ENCODE measurements at regions not wholly inside any gene's neighbourhood (a gene's known extent, or its start where the extent isn't known, plus 50 kb on each side); places are given as distances from the start of the nearest gene placed in this dataset.
"Not testable (repeated sequence)": the region's sequence is repeated elsewhere in the genome, so short reads cannot be mapped to it uniquely, and the experiment has no call there.

DNA sequence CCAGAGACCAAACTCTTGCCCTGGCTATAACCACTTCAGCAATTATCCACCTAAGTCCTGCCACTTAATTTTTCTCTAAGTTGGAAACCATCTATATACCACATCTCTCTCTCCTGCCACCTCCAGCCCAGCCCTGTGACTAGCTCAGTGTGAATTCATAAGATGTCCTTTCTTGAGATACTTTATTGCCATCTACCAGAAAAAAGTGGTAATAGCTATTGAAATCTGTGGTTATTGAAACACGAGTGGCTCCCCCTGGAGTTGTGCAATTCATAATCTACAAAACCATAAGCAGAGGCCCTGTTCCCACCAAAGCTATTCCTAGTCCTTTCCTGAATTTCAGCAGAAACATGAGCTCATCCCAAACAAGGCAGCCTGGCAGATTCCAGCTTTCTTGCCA is 324.0 kb downstream of the TXNL1 start:
- DNase-seq, result no peak

DNA sequence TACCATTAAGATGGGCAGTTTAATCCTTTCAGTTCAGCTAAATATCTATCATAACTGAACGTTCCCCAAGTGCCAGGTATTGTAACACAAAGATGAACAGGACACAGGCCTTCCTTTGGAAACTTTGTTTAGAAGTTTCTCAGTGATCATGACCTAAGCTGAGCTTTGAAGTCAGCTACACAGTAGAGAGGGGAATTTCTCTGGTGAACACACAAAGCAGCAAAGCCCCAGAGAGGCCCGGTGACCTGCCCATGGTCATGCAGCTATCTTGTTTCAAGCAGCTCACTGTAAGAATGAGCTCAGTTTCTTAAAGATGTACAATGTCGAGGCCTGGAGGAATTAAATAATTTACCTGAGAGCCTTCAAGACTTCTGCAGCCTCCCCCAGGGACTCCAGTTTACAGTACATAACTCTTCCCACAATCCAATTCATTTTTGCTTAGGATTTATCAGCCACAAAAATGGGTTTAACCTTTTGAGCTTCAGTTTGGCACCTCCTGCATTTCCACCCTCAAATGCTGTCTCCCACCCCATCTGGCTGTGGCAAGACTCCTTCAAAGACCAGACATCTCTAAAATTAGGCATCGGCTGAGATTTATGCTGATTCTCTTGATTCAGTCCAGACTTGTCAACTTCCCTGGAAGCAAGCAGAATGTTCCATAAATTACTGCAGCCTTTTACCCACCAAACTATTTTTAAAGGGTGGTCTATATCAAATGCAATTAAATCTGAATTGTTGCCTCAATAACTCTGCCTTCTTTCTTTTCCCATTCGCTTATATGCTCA is 325.6 kb downstream of the TXNL1 start:
- DNase-seq, result no peak

DNA sequence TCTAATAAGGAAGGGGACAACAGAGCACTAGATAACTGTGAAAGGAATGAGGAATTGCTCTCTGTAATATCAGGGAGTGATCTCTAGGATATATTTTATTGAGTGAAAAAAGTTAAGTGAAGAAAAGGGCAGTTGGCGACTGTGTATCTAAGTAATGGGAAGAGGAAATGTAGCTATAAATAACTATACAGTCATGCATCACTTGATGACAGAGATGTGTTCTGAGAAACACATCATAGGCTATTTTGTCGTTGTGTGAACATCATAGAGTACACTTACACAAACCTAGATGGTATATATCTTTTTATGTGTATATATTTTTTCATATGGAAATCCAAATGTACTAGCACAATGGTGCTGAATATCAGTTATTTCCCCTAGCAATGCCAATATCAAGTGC is 329.3 kb downstream of the TXNL1 start:
- no peak for DNase-seq

DNA sequence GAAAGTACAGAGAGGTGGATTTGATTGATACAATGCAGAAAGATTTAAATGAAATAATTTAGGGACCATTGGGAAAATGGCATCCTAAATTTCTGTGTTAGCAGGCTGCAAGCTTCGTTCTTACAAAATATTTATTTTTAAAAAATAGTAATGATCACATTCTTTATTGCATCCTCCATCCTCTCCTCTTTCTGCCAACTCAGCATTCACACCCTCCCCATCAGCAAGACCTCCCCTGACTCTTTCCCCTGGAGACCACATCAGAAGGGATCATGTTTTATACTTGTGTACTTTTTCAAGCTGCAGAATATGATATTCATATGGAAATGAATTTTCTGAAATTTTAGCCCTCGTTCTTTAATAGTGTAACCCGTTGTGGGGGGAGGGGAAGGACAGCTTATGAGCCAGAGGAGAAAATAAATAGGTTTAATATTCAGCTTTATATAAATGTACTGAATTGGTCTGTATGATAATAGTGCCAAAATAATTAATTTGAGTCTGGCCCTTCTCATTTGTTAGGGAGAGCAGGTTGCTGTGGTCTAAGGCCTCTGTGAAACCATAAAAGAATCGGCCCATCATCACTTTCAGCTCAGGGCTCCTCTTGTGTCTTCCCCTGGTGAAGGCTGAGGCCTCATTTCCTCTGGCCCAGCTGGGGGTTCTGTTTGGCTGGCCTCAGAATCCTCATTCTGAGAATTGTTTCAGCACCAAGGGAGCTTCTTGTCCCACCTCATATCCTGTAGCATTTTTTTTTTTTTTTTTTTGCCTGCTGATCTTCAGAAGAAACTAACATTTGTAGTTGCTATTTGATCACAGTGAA is 330.8 kb downstream of the TXNL1 start:
- DNase-seq, result no peak

DNA sequence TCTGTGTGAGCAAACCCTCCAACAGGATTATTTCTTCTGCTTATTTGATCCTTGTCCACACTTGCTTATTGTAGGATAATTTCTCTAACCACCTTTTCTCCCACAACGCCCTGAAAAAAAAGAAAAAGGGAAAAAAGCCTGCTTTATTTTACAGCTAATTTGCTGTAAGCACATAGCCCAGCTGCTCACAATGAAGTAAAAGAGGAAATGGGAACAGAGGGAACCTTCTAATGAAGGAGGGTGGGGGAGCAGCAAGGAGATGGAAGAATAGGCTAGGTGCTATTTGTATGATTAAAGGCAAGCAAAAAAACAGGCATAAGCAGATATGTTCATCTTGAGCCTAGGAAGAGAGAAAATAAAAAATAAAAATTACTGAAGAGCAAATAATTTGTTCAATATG is 331.6 kb downstream of the TXNL1 start:
- DNase-seq, result no peak

DNA sequence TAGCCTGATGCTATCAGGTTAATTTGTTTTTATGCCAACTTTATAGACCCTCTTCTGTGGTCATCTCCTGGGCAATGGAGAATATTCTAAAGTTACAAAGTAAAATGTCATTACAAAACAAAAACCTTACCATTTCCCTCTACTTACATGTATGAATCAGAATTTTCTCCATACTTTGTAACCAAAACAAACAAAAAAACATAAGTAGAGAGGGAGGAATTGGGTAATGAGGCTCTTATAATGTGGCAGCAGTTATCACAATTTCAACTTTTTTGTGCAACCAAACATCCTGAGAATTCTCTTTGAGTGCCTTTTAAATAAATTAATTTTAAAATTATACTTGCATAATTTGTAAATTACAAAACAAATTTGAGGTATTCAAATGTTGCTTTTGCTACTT is 332.8 kb downstream of the TXNL1 start:
- DNase-seq, result no peak

DNA sequence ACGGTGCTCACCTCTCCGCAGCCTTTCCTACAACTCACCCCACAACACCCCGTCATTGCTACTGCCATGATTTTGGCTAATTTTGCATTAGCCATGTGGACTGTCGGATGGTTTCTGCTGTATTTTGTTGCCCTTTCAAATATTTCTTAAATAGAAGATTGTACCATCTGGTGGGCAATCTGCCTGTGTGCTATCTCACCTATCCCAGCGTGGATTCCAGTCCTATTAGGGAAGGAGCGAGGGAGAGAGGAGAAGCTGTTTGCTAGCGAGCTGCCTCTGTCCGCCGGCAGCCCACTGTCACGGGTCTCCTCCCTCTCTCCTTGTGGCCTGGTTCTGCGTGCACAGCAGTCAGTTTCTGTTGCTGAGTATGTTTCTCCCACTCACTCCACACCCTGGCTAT is 336.2 kb downstream of the TXNL1 start:
- no peak for DNase-seq

DNA sequence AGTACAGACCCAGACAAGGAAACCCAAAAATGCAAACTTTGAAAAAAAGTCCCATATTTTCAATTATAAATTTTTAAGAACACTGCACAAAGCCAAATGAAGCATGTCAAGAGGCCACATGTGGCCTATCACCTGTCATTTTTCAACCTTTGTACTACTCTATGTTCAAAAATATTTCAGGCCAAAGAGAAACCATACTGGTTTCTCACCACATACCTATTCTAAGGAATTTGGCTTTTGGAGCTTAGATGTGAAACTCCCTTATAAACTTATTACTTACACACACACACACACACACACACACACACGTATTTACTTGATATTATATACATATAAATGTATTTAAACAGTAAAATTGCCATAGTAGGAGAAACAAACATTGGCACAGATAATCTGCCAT is 338.7 kb downstream of the TXNL1 start:
- no peak for DNase-seq

DNA sequence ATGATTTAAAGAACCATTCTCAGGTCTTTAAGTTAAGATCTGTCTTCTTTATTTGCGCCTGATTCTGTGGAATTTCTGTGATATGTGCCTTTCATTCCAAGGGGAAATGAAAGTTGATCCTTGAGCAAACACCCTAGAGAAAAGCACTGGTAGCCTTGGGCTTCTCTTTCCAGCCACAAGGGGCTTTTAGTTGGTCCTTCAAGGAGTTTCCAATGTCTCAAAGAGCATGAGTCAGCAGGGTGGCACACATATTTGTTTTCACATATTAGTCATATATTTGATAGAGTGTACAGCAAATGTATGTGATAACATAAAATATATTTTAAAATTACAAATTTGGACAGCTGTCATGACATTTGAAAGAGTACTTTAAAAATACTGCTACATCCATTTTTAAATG is 339.5 kb downstream of the TXNL1 start:
- no peak for DNase-seq

DNA sequence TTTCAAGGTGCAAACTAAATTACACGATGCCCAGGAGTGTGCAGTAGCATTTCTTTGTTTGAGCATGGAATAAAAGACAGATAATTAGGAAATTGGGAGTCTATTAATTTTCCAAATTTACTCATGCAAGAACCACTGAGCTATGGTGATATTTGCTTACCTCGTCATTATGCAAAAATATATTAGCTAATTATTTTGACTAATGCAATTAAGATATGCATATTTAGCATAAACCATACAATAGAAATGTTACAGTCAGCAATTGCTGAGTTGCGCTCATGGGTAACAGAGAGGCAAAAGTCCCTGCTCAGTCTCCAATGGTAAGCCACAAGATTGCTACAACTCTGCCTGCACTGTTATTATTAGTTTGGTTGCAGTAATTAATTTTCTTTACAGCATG is 342.0 kb downstream of the TXNL1 start:
- DNase-seq, result no peak

DNA sequence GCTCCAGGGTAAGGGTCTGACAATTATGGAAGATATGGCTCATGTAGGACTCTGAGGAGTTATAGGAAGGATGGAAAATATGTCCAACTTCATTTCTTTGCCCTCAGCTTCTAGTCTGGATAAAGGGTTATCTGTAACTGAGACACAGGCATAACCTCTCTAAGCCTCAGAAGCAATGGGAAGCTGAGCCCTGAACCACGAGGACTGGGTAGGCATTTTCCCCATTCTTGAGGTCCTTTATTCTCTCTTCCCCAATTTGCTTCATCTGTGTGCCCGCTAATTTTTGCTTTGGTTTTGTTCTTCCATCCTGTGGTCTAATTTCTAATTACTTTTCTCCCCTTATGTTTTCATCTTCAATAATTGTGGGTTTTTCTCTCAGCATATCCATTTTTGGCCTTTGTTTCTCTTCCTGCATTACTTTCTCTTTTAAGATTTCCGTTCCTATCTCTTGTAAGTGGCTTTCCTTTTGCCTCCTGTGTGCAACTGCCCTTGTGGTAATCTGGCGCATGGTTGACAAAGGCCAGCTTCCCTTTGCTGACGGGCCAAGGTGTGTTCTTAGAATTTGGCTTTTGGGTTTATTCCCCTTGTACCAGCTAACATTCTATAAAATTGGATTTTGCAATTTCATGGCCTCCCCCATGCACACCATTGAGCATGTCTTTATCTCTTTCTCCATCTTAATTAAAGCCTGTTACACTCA is 343.8 kb downstream of the TXNL1 start:
- no peak for DNase-seq

DNA sequence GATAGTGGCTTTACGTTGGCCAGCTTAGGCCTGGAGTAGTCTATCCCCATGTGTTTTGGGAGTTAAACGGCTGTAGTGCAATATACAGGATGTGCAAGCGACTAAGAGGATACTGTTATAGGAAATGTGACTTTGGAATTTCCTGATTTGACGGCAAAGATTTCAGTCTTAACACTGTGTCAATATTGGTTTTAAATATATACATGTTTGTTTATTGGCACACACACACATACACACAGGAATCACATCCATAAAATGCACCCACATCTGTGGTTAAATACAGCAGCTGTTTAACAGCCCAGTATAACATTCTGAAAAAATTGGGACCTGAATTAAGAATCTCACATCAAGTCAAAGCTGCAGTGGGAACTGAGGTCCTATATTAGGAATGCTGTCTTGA is 347.1 kb downstream of the TXNL1 start:
- DNase-seq, result no peak

DNA sequence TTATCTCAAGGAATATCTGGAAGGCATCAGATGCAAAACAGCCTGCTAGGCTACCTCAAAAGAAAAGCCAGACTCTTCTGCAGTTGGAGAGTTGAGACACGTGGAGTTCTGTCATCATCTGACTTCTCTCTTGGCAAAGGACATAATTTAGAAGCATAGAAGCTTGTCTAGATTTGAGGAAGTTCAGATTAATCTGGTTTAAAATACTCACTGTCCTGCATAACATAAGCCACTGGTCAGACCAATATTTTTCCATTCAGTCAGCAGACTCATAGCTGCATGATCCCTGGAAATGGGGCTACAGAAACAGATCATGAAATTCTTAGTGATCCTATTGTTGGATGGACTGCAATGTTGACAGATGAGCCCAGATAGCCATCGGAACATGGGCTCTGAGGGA is 349.0 kb downstream of the TXNL1 start:
- no peak for DNase-seq

DNA sequence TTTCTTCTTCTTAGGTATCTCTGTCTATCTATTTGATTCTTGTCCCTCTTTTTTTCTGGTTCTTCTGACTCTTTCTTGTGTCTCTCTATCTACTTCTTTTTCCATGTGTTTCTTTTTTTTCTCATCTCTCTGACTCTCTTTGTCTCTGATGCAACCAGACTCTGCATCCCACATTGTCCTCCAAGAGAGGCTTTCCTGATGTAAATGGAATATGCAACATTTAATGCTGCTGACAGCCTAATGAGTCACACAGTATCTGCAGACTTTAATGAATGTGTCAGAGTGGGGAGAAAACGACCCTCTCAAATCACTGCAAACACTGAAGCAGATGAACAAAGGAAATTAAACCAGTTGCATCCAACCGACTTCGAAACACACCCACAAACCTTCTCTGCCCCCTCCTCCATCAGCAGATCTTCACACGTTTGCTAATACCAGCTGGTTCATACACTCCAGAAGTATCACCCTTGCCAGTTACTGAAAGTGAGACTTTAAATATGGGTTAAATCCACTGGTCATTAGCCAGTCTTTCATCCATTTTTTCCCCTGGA is 351.5 kb downstream of the TXNL1 start:
- no peak for DNase-seq

DNA sequence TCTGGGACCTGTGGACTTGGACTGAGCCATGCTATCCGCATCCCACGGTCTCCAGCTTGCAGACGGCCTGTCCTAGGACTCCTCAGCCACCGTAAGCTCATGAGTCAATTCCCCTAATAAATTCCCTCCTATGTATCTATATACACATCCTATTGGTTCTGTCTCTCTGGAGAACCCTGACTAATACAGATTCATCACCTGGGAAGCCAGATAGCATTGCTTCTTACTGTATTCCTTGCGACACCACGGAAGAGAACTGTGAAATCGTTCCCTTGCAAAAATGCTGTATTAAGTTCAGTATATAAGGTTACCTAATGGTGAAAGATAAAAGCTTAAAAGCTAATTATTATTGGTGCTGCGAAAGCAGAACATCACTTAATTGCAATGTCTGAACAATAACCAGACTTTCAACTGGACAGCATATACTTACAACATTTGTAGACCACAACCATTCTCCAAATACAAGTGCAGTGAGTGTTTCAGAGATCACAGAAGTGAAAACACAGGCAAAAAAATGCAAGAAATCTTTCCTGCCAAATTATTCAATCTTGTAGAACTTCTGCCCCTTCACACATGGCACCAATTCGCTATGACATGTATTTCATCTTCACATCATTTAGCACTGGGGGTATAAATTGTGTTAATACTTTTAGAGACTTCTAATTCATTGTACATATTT is 352.9 kb downstream of the TXNL1 start:
- DNase-seq, result no peak

DNA sequence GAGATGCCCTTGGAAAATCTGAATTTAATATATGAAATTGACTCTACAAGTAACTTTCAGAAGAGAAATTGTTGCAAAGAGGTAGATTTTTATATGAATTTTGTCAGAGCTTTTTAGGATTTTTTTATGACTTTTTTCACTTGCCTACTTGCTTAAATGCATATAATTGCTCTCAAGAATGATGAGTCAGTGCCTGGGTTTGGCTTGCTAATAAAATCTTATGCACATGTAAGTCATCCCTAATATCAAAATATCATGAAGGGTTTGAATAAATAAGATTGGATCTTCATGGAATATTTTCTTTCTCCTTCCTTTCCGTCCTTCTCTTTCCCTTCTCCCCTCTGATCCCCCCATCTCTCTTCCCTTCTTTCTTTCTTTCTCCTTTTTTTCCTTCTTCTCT is 354.1 kb downstream of the TXNL1 start:
- no peak for DNase-seq

DNA sequence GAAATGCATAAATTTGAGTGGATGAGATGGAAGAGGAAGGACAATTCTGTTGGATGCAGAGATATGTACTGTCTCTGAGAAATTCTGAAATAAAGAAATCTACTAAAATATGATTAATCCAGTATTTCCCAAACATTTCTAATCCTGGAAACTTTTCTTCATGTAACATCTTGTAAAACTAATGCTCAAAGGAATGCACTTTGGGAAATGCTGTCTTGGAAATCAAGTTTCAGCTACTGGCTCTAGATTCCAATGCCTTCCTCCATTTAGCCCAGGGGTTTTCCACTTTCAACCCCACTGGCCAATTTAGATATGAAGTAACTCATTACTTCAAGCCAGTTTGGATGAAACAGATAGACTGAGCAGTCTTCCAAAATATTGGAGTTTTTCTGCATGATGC is 355.1 kb downstream of the TXNL1 start:
- DNase-seq, result no peak

DNA sequence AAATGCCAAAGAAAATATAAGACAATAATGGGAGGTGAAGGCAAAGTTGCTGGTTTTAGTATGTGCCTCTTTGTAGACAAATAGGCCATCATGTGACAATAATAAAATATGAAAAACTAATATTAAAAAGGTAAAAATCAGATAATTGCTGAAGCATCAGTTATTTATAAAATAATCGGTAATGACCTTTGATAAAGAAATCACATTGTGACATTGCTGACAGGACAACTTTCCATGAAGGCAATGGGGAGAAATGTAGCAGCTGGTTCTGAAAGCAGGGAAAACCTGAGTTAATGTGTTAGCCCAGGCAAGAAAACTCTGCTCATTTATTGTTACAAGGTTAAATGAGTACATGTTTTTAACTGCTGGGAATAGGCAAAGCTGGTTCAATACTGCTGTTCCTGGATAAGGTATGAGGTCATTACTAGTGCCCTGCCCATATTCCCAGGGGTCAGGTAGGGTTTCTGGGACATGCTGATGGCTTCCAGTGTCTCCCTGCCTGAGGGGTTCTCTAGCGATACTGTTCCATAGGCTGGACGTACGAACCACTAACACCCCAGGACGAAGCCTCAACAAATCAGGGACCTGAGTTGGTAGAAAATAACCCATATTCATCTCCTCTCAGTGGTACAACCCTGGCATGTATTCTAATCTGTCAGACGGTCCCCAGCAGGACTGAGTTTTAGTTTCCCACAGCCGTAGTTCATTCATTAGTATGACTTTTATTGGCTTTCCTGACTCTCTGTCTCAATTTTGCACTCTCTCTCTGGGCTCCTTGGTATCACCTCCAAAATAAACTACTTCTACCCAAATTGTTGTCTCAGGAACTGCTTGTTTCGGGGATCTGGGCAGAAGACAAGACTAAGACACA is 355.9 kb downstream of the TXNL1 start:
- no peak for DNase-seq

DNA sequence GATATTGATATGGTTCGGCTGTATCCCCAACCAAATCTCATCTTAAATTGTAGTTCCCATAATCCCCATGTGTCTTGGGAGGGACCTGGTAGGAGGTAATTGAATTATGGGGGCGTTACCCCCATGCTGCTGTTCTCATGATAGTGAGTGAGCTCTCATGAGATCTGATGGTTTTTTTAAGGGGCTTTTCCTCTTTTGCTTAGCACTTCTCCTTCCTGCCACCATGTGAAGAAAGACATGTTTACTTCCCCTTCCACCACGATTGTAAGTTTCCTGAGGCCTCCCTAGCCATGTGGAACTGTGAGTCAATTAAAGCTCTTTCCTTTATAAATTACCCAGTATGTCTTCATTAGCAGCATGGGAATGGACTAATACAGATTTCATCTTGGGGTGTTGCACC is 358.6 kb downstream of the TXNL1 start:
- DNase-seq, result not testable (repeated sequence)

DNA sequence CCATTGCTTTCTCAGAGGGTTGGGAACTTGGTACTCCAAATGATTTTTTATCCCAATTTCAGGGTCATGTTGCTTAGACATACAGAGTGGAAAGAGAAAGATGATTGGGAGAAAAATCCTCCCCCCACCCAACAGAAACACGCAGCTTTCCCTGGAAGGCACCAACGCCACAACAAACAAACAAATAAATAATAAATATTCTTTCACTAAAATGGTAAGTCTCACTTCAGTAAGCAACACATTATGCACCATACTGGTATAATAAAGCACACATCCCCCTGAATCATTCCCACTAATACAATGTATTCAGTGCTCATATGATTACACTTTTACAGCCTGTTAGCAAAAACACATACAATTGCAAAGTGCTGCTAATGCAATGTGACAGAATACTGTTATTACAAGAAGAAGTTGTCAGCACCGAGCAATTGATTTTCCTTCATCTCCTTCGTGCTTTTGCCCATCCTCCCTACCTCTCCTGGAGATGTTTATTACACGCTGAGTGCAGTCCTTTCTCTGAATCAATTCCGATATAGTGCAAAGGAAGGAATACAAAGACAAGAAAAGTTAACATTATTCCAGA is 359.9 kb downstream of the TXNL1 start:
- DNase-seq, result no peak

DNA sequence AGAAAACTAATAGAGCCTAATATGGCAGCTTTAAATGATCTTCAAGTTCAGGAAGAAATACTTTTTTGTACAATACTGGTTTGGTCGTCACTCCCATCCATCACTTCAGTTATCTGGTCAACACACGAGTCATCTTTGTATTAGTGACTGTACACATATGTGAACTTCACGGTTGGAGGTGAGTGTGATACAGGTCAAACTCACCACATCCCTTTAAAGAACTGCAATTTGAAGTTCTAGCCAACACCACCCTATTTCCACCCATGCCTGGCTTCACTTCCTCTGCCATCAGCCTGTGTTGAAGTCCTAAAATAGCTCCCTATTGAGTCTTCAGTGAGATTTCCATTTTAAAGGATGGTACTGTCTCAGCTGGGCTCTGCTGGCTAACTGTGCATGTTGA is 361.9 kb downstream of the TXNL1 start:
- DNase-seq, result no peak
